ENCODE measurements at regions not wholly inside any gene's neighbourhood (a gene's known extent, or its start where the extent isn't known, plus 50 kb on each side); places are given as distances from the start of the nearest gene placed in this dataset.
"Not testable (repeated sequence)": the region's sequence is repeated elsewhere in the genome, so short reads cannot be mapped to it uniquely, and the experiment has no call there.

GRCh38 chrX:13159886-13160285 is 115.5 kb upstream of the FAM9C start:
- no peak for DNase-seq
- CTCF ChIA-PET = no interaction called here
- H3K36me3 Mint-ChIP-seq (ENCODE audit: low read depth) = no peaks in the 10 kb centered on the region
- H3K4me3 Mint-ChIP-seq = no peak overlapping the region
- TF ChIP-seq CTCF (IDR thresholded peaks at IDR 0.05) = no peak
- intact Hi-C loops (cut with micrococcal nuclease) = loop anchor here (10.0 kb wide), 1 partner anchor 65 kb away; no protein-coding TSS in a partner anchor
- peaks cover 2% of the 10 kb centered on the region for H3K9me3 Mint-ChIP-seq
- H3K27ac Mint-ChIP-seq = no peak overlapping the region
- H3K27me3 Mint-ChIP-seq = no peaks in the 10 kb centered on the region
- peaks cover 2% of the 10 kb centered on the region for H3K4me1 Mint-ChIP-seq (ENCODE audit: low read depth)
- POLR2A ChIA-PET = no interaction called here
- ATAC-seq = no peak

- H3K27me3 Mint-ChIP-seq = no peaks in the 10 kb centered on the region
- no peak for TF ChIP-seq CTCF (IDR thresholded peaks at IDR 0.05)
- intact Hi-C loops (cut with micrococcal nuclease) = no loop called here
- H3K4me3 Mint-ChIP-seq = no peak overlapping the region
- H3K36me3 Mint-ChIP-seq (ENCODE audit: low read depth) = no peaks in the 10 kb centered on the region
- peaks cover 7% of the 10 kb centered on the region for H3K9me3 Mint-ChIP-seq
- CTCF ChIA-PET = no interaction called here
- no peak overlapping the region for H3K27ac Mint-ChIP-seq
- peaks cover 2% of the 10 kb centered on the region for H3K4me1 Mint-ChIP-seq (ENCODE audit: low read depth)
- DNase-seq (no peak), ATAC-seq (no peak)
- POLR2A ChIA-PET = no interaction called here
Observed at GRCh38 chrX:13158911-13159310, 114.5 kb upstream of the FAM9C start.

GRCh38 chrX:13155550-13155949 is 111.1 kb upstream of the FAM9C start:
- CTCF ChIA-PET; DNase-seq; H3K27ac Mint-ChIP-seq; POLR2A ChIA-PET; H3K27me3 Mint-ChIP-seq; intact Hi-C loops (cut with micrococcal nuclease); H3K36me3 Mint-ChIP-seq (ENCODE audit: low read depth); H3K4me3 Mint-ChIP-seq; H3K9me3 Mint-ChIP-seq; ATAC-seq: not testable (repeated sequence)
- peaks cover 14% of the 10 kb centered on the region for H3K4me1 Mint-ChIP-seq (ENCODE audit: low read depth)

- Mint-ChIP-seq H3K9me3 (peaks cover 10% of the 10 kb centered on the region), H3K27me3 (no peaks in the 10 kb centered on the region), H3K4me1 (ENCODE audit: low read depth) (peaks cover 14% of the 10 kb centered on the region), H3K27ac (no peak overlapping the region), H3K36me3 (ENCODE audit: low read depth) (peaks cover 2% of the 10 kb centered on the region), H3K4me3 (no peak overlapping the region)
- DNase-seq (no peak), ATAC-seq (no peak)
- ChIA-PET CTCF (no interaction called here), POLR2A (interaction anchor here (1.4 kb wide), 1 partner anchor 14 kb away, joined by 3 read pairs; no protein-coding TSS in a partner anchor)
- intact Hi-C loops (cut with micrococcal nuclease) = no loop called here
- TF ChIP-seq CTCF (IDR thresholded peaks at IDR 0.05) = no peak
Observed at GRCh38 chrX:13153796-13154195, 109.4 kb upstream of the FAM9C start.

- Mint-ChIP-seq H3K9me3 (peaks cover 11% of the 10 kb centered on the region), H3K36me3 (ENCODE audit: low read depth) (peaks cover 2% of the 10 kb centered on the region), H3K4me1 (ENCODE audit: low read depth) (peaks cover 14% of the 10 kb centered on the region), H3K4me3 (no peak overlapping the region), H3K27ac (no peak overlapping the region), H3K27me3 (no peaks in the 10 kb centered on the region)
- ATAC-seq (no peak), DNase-seq (no peak)
- no peak for TF ChIP-seq CTCF (IDR thresholded peaks at IDR 0.05)
- ChIA-PET POLR2A (interaction anchor here (1.4 kb wide), 1 partner anchor 15 kb away, joined by 3 read pairs; no protein-coding TSS in a partner anchor), CTCF (interaction anchor here (0.6 to 1.5 kb wide), 3 partner anchors 10 to 335 kb away, joined by 4 read pairs; no protein-coding TSS in a partner anchor)
- intact Hi-C loops (cut with micrococcal nuclease) = no loop called here
Observed at GRCh38 chrX:13152518-13153185, 108.2 kb upstream of the FAM9C start.
